SKM-1 (cell line): ENCODE measurements at regions not wholly inside any gene's neighbourhood (a gene's known extent, or its start where the extent isn't known, plus 50 kb on each side); places are given as distances from the start of the nearest gene placed in this dataset.
"Not testable (repeated sequence)": the region's sequence is repeated elsewhere in the genome, so short reads cannot be mapped to it uniquely, and the experiment has no call there.

Experiments used
- DNase-seq: peaks from one replicate; lab custom pipeline; 2025; ENCODE audit not compliant: unreplicated experiment; lab: John Stamatoyannopoulos, UW

DNA sequence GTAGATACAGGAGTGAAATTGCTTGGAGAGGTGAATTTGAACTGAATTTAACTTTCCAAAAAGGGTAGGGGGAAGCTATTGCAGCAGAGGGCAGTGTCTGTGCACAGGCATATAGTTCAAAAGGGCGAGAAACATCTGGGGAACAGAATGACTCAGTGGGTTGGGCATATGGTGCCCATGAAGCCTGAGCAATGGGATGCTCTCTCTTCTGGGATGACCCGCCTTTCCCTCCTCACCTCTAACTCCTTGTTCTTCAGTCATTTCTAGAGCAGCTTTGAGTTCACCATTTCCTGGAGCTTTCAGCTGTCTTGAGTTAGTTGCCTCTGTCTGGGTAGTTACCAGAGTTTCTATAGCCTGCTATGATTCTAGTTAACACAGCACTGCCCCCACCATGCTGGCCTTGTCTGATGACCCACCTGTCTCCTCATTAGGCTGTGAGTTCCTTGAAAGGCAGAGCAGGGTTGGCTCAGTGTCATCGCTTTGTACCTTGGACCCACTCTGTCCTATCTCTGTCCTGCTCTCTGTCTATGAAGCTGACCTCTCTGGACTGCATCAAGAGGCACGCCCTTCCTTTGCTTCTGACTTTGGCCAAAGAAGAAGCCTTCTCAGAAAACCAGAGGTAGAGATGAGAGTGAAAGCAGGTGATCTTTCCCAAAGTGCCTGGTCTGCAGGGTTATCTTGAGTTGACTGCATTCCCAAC is 299.6 kb upstream of the KLF4 start:
- DNase-seq, result no peak

DNA sequence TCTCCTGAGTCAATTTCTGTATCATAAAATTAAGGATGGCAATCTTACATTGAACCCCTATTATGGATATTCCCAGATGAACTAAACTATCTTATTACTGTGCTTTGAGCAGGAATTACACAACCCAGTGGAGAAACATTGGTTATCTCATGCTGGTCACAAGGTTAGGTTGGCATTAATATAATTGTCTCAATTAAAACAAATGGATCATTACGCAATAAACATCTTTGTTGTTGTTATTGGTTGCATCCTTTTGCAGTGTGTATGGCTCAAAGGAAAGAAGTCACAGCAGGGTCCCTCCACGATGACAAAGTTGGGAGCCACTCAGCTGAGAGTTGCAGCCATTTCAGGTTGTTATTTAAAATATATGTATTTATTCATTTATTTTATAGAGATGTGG is 297.0 kb upstream of the KLF4 start:
- DNase-seq, result no peak

DNA sequence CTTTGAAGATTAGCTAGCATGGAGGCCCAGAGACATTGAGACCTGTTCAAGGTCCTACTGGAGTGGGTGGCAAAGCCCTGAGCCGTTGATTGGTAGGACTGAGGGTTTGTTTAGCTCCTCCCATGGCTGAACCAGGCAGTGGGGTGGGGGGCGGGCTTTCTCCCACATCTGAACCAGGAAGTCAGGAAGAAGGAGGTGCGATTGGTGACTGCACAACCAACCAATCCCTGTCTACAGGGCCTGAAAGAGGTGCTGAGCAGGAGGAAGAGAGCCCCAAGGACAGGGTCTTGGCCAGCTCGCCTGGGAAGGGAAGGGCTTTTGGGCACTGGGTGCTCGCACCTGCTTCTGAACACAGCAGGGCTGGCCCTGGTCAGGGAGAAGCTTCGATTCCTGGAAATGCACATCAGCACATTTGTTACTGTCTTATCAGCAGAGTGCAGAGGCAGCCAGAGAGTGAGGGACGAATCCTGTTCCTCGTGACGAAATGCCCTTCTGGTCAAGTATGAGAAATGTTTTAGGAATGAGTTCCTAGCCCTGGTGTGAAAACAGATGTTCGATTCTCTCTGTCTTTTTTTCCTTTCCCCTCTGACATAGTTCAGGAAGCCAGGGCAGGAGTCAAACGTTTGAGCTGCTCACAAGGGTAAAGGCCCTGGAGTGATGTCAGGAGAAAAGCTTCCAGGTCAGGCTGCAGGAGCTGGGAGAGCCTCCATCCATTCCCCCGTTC is 294.8 kb upstream of the KLF4 start:
- no peak for DNase-seq

DNA sequence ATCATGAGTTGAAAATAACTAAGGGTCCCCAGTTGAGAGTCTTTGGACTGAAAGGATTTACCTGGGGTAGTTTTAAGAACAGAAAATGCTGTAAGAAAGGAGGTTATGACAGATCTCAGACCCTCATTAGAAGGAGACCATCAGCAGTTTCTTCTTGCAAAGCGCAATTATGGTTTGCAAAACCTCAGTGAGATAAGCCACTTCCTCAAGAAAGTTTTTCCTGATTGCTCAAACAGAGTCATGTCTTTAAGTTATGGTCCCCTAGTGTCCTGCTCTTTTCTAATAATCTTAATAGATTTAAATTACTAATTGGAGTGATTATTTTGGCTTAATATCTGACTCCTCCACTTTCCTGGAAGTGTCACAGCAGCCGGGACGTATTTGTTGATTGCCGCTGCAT is 293.2 kb upstream of the KLF4 start:
- DNase-seq, result peak; percentile 33

DNA sequence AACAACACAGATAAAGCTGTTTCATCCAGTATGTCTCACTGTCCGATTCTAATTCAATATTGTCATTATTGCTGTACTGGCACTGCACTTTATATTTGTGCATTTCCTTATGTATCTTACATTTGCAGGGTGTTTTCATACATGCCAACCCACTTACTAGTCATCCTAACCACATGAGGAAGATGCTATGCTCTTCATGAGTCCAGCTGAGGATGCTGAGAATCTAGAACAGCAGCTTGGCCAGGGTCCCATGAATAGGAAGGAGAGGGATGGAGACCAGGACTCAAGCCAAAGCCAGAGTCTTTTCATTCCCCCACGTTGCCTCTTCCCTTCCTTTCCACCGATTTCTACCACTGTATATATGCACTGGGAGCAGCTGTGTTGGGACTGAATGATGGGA is 292.8 kb upstream of the KLF4 start:
- DNase-seq, result no peak

DNA sequence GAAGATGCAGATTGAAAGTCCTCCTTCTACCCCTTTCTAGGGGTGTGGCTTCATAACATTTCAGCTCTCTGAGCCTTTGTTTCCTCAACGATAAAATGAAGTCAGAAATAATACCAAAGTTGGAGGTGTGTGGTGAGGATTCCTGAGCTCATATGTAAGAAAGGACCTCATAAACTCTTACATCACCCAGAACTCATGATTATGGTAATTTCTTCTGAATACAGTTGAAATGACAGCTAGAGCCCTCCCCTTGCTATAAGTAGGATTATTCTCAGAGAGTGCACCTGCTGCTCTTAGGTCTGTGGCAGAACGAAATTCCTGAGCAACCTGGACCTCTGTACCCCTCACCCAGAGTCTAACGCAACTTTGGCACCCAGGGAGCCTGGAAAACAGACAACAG is 291.4 kb upstream of the KLF4 start:
- DNase-seq, result no peak

DNA sequence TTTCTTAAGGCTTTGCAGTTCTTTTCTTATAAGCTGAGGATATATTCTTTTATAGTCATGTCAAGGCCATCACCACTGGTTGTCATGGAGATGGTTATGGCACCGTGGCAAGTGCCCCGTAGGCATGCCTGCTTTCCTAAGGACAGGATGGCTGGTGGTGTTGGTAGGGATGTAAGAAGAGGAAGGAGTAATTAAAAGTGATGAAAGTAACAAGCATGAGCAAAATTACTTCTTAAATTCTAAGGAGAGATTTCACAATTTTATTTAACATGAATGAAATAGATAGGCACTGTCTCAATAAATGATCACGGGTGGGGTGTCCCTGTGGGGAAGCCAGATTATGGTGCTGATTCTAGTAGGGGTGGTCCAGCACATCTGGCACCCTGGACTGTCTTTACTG is 290.2 kb upstream of the KLF4 start:
- no peak for DNase-seq

DNA sequence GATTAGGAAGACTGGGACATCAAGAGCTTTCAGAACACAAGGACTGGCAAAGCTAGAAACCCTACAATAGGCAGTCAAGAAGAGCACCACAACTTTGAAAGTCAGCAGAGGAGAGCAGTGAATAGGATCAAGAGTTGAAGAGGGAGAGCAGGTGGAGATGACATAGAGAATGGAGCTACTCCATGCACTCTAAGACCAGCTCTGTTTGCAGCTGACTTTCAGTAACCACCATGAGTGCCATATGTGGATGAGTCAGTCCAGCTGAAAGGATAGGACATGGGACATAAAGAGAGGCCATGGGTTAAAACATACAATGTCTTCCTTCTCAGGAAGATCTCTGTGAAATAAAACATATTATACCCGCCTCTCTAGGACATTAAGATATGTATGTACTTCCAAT is 289.1 kb upstream of the KLF4 start:
- no peak for DNase-seq

DNA sequence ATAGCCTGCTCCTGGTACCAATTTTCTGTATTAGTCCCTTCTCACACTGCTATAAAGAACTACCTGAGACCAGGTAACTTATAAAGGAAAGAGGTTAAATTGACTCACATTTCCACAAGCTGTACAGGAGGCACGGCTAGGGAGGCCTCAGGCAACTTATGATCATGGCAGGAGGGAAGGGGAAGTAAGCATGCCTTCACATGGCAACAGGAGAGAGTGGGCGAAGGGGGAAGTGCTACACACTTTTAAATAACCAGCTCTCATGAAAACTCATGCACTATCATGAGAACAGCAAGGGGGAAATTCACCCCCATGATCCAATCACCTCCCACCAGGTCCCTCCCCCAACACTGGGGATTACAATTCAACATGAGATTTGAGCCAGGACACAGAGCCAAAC is 284.5 kb upstream of the KLF4 start:
- DNase-seq, result peak; percentile 5

DNA sequence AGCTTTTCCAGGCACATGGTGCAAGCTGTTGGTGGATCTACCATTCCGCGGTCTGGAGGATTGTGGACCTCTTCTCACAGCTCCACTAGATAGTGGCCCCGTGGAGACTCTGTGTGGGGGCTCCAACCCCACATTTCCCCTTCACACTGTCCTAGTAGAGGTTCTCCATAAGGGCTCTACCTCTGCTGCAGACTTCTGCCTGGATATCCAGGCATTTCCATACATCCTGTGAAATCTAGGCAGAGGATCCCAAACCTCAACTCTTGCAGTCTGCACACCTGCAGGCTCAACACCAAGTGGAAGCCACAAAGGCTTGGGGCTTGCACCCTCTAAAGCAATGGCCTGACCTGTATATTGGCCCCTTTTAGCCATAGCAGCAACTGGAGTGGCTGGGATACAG is 283.4 kb upstream of the KLF4 start:
- DNase-seq, result no peak

DNA sequence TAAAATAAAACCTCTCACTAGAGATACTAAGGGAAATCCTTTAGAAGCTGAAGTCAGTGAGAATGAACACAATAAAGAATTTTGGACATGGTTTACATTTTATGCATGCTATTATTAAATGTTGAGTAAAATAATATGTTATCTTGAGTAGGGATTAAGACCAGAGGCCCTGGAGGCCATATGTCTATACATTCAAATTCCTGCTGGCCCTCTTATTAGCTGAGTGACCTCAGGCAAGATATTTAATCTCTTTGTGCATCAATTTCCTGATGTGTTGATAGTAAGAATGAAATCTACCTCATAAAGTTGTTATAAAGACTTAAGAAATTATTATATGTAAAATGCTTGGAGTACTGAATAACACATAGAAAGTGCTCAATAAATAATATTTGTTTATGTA is 281.1 kb upstream of the KLF4 start:
- no peak for DNase-seq

DNA sequence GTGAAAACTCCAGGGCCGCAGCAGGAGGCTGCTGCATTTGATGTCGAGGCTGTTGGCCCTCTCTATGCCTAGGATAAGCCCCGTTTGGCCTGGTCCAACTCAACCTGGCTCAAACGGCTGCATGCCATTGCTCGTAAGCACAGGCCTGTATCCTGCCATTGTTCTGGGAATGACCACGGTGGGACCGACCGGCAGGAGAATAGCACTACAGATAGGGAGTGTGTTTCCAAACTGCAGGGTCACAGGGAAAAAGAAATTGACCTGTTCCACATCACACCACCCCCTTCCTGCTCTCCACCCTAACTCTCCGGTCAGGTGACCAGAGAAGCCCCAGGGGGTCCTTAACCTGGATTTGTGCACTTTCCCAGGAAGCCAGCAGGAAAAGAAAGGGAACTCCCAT is 278.7 kb upstream of the KLF4 start:
- no peak for DNase-seq

DNA sequence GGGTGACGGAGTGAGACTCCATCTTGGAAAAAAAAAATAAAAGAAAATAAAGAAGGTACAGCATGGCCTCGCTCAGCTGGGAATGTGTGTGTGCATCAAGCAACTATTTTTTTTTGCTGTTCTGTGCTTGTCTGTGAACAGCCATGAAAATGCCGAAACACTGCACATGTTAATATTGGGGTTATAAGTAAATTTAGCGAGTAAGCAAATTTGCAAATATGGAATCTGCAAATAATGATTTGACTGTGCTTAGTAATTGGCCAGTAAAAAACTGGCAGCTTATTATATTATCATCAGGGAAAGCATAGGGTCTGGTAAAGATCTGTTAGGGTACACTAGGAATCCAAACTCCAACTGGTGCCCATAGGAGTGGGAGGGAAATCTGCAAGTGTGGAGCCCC is 278.1 kb upstream of the KLF4 start:
- no peak for DNase-seq

DNA sequence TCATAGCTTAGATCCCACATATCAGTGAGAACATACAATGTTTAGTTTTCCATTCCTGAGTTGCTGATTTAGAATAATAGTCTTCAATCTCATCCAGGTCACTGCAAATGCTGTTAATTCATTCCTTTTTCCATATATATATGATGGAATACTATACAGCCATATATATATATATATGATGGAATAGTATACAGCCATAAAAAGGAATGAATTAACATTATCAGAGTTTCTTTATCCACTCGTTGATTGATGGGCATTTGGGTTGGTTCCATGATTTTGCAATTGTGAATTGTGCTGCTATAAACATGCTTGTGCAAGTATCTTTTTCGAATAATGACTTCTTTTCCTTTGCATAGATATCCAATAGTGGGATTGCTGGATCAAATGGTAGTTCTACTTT is 273.9 kb upstream of the KLF4 start:
- DNase-seq, result not testable (repeated sequence)

DNA sequence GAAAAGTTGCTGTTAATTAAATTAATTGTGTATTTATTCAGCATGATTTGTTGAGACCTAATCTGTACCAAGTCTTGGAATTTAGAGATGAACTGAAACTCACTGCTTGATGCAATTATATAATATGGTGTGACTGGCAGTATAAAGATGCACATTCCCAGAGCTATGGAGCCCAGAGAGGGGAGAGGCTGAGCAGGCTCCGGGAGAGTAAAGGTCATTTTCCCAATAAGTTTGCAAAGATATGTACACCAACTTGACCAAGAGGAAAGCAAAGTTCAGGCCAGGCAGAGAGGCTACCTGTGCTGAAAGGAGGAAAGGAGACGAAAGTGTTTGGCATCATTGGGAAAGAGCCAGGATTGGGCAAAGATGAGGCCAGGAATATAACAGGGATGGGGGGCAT is 271.7 kb upstream of the KLF4 start:
- DNase-seq, result no peak

DNA sequence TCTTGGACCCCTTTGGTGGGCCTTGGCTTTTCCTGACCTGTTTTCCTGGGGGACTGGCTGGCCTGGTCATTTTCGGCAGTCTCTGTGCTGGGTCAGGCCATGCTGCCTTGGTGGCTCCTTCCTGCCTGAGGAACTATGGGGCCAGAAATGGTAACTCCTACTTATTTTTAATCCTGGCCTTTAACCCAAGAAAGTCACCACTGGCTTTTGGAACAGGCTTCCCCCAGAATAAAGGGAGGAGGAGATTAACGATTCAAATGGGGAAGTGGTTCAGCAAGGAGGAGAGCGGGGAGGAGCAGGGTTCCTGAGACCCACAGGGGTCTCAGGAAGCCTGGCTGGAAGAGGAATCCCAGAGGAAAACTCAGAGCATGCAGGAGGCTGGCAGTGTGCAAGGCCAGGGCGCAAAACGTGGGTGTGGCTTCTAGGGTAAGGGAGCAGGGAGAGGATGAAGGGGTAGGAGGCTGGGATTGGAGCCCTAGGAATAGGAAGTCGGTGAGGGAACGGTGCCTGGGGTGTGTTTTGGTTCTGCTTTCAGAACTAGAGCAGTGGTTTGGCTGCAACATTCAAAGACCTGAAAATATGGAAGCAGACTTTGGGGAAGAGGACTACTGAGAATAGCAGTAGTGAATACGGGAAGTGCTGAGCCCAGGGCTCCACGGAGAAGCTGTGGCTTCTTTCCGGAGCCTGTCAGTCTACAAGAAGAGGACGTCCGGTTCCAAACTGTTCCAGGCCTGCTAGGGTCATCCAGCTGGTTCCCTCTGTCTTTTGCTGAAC is 271.1 kb upstream of the KLF4 start:
- peak; percentile 76 for DNase-seq

DNA sequence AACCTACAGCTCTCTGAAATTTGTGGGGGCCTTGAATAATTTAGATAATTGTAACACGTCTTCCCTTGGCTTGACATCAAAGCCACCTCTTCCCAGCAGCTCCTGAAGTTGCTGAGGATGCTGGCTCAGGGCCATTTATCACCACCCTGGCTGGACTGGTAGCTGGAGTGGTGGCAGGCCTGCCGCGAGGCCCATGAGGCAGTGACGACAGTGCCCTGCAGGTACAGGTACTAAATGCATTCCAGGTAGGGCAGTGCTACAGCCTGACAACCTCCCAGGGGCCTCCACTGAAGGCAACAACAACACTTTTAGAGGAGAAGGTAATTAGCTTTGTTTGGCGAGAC is 270.2 kb upstream of the KLF4 start:
- DNase-seq, result no peak

DNA sequence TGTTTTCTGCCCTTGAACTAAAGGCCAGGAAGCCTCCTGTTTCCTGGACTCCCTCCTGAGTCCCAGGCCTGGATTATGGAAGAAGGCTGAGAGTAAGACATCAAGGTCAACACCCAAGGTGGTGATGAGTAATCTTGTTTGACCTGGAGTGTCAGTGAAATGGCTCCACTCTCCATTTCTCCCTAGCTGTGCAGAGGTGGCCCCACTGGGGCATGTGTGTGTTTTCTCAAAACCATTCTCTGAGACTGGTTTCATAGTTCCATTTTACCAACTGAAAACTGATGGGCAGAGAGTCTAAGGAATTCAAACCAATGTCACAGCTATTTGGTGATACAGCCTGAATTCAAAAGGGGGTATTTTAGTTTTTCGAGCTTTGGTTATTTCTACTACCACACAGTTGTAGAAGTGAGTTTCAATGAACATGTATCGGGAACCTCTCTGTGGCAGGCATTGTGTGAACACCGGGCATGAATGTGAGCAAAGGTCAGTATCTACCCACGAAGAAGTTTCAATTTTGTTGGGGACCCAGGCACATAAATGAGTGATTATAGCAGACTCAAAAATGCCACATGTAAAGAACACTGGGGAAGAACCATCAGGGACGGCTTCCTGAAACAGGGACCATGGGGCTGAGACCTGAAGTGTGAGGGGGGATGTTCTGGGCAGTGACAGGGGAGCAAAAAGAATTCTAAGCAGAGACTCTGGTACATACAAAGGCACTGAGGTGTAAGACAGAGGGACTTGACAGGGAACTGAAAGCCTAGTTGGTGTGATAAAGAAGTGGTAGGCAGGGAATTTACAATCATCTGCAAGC is 269.6 kb upstream of the KLF4 start:
- no peak for DNase-seq

DNA sequence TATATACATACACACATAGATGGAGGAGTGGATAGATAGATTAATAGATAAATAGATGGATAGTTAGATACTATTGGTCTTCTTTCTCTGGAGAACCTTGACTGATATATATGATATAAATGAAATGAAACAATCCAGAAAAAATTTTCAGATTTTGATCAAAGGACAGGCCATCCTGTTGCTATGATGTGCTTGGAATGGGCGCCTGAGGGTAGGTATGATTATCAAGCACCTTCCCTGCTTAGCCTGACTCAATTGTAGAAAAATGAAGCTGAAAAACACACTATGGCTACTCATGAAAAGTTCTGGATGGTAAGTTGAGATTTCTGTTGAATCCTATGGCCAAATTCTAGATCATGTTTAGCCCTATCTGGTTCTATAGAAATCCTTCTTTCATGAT is 266.5 kb upstream of the KLF4 start:
- no peak for DNase-seq

DNA sequence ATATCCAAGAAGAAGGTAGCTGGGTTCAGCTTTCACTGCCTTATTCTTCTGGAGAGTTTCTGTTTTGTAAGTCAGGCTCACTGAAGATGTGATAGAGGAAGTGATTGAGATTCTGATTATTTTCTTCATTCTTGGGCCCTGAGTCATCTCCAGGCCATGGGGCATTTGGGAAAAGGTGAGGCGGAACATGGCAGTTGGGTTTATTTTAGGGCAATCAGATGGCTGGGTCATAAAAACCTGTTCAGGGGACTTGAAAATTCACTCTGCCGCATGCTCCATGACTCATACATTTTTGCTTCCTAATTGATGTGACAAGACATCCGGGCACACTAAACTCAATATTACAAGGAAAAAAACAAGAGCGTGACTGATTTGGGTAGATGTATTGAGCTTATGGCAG is 265.7 kb upstream of the KLF4 start:
- no peak for DNase-seq

DNA sequence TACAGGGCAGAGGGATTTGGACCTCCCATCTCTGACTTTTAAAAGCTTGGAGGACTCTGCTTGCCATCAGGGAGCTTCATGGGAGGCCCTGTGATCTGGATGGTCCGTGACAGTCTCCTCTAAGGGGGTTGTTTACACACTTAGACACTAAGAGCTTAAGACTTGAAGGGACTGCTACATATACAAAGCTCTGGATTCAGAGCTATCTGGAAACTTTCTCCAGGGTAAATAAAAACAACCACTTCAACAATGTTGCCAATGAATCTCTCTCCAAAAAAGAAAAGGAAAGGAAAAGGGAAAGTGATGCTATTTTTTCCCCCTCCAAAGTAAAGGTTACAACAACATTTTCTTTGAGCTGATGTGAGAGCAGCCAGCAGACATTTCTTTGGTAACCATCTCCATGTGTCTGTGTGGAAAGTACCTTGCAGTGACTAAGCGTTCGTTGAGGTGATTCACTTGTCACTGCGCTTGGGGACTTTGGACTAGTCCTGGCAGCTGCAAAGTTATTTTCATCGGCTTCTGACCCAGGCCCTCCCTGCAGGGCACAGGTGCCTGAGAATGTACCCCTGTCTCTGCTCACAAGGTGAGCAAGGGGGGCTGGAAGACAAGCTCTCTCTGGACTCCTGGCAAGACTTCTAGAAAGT is 262.1 kb upstream of the KLF4 start:
- DNase-seq, result no peak
